ENCODE measurements at regions not wholly inside any gene's neighbourhood (a gene's known extent, or its start where the extent isn't known, plus 50 kb on each side); places are given as distances from the start of the nearest gene placed in this dataset.

- no peak for TF ChIP-seq EZH2 (IDR thresholded peaks at IDR 0.05; ENCODE audit: borderline replicate concordance, low read length)
- TF ChIP-seq, protein P1, sequence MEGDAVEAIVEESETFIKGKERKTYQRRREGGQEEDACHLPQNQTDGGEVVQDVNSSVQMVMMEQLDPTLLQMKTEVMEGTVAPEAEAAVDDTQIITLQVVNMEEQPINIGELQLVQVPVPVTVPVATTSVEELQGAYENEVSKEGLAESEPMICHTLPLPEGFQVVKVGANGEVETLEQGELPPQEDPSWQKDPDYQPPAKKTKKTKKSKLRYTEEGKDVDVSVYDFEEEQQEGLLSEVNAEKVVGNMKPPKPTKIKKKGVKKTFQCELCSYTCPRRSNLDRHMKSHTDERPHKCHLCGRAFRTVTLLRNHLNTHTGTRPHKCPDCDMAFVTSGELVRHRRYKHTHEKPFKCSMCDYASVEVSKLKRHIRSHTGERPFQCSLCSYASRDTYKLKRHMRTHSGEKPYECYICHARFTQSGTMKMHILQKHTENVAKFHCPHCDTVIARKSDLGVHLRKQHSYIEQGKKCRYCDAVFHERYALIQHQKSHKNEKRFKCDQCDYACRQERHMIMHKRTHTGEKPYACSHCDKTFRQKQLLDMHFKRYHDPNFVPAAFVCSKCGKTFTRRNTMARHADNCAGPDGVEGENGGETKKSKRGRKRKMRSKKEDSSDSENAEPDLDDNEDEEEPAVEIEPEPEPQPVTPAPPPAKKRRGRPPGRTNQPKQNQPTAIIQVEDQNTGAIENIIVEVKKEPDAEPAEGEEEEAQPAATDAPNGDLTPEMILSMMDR (IDR thresholded peaks at IDR 0.05; ENCODE audit: low read length) = no peak
Observed at GRCh38 chr2:226063704-226064440, 664.4 kb downstream of the NYAP2 start.

Measured in OCI-LY1 (cell line).